ENCODE measurements at regions not wholly inside any gene's neighbourhood (a gene's known extent, or its start where the extent isn't known, plus 50 kb on each side); places are given as distances from the start of the nearest gene placed in this dataset.

DNA sequence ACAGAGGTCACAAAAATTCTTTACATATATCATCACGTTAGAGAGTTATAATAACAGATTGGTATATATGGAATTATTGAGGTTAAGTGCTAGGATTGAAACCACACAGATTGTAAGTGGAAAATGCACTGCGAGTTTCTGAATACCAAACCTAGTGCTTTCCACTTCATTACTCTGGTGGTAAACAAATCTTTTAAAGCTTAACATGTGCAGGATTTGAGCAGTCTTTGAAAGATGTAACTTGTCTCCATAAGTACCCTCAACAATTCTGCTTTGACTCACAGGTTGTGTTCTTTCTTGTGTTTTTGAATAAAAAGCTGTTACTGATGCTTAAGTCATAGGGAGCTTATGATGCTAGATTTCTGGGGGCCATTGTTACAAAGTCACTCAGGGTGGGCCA, 314.7 kb upstream of the DACH1 start:
- TF ChIP-seq, protein P1, sequence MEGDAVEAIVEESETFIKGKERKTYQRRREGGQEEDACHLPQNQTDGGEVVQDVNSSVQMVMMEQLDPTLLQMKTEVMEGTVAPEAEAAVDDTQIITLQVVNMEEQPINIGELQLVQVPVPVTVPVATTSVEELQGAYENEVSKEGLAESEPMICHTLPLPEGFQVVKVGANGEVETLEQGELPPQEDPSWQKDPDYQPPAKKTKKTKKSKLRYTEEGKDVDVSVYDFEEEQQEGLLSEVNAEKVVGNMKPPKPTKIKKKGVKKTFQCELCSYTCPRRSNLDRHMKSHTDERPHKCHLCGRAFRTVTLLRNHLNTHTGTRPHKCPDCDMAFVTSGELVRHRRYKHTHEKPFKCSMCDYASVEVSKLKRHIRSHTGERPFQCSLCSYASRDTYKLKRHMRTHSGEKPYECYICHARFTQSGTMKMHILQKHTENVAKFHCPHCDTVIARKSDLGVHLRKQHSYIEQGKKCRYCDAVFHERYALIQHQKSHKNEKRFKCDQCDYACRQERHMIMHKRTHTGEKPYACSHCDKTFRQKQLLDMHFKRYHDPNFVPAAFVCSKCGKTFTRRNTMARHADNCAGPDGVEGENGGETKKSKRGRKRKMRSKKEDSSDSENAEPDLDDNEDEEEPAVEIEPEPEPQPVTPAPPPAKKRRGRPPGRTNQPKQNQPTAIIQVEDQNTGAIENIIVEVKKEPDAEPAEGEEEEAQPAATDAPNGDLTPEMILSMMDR (IDR thresholded peaks at IDR 0.05; ENCODE audit: borderline replicate concordance, extremely low read depth, low read length, poor library complexity, severe bottlenecking): no peak
- no peak for TF ChIP-seq EZH2 (IDR thresholded peaks at IDR 0.05; ENCODE audit: borderline replicate concordance, low read depth, low read length, severe bottlenecking)

Measured in DND-41 (cell line).